Esophagus squamous epithelium (tissue), 5 donors: ENCODE measurements at regions not wholly inside any gene's neighbourhood (a gene's known extent, or its start where the extent isn't known, plus 50 kb on each side); places are given as distances from the start of the nearest gene placed in this dataset.

Experiments
- DNase-seq: peaks from one replicate; lab custom pipeline; 2025; lab: John Stamatoyannopoulos, UW
- H3K27ac ChIP-seq, 4 donors: fragments of 200-600 bp; sonication (generic); one replicate each; pipeline ENCODE4 v1.5.1; 2016 to 2019; ENCODE audit warnings: mild to moderate bottlenecking in 1 of 4
- H3K27me3 ChIP-seq, 4 donors: fragments of 200-600 bp; sonication (generic); 1 replicate in 3 of 4; 2 replicates in 1 of 4; pipeline versions ENCODE4 v1.5.1 to v1.6.0; 2017 to 2021; ENCODE audit warnings: antibody characterized with exemption in 1 of 4
- H3K36me3 ChIP-seq, 3 donors: fragments of 200-600 bp; sonication (generic); one replicate each; pipeline ENCODE4 v1.5.1; 2016 to 2019
- H3K4me1 ChIP-seq, 3 donors: fragments of 200-600 bp; sonication (generic); one replicate each; pipeline ENCODE4 v1.5.1; 2017 to 2019
- H3K4me3 ChIP-seq, 4 donors: fragments of 200-600 bp; sonication (generic); 1 replicate in 3 of 4; 2 replicates in 1 of 4; pipeline ENCODE4 v1.5.1; 2016 to 2019; ENCODE audit warnings: mild to moderate bottlenecking in 2 of 4, moderate library complexity in 1 of 4
- H3K9me3 ChIP-seq, 3 donors: fragments of 200-600 bp; sonication (generic); one replicate each; pipeline ENCODE4 v1.5.1; 2016 to 2019
- POLR2A ChIP-seq, 4 donors: fragments of 450-650 bp; IDR thresholded peaks; one replicate each; pipeline ENCODE4 v1.6.1; 2017; ENCODE audit warnings: antibody characterized with exemption in 4 of 4, mild to moderate bottlenecking in 4 of 4, moderate library complexity in 3 of 4
- WGBS, 2 donors: methylation state at CpG; one replicate each; pipeline ENCODE4 v1.1.5; 2018; 5-methylcytosine and 5-hydroxymethylcytosine counted together
- intact Hi-C: fragments of 100-400 bp; cut with DNase I; formaldehyde crosslinking; loops from one replicate; pipeline ENCODE4 v1.15.0; 2022
- TF ChIP-seq, protein P1 (sequence below), 6 experiments: fragments of 450-650 bp in 4 of 6; fragments of 200-600 bp in 2 of 6; sonication (generic) in 2 of 6; IDR thresholded peaks; one replicate each; pipeline ENCODE4 v1.5.1; 2016 to 2019; ENCODE audit warnings: antibody characterized with exemption in 6 of 6, mild to moderate bottlenecking in 4 of 6, moderate library complexity in 4 of 6
- donor health status: DM: yes; HTN: yes; CAD: no.

GRCh38 chr17:72239548-72239947, 118.7 kb downstream of the SOX9 start:
- DNase-seq: no peak
- H3K27ac ChIP-seq: no peak overlapping the region
- H3K36me3 ChIP-seq: no peaks in the 10 kb centered on the region
- TF ChIP-seq POLR2A (IDR thresholded peaks at IDR 0.05): no peak
- peaks cover 0 to 7% (median 6%) of the 10 kb centered on the region in 3 donors for H3K9me3 ChIP-seq
- intact Hi-C loops: no loop called here
- no peaks in the 10 kb centered on the region for H3K4me1 ChIP-seq
- H3K27me3 ChIP-seq: peaks cover 0 to 25% (median 0%) of the 10 kb centered on the region in 4 donors
- WGBS, 2 donors: 90 to 94% methylated on average over 4 to 5 of the region's 5 CpGs
- H3K4me3 ChIP-seq: no peak overlapping the region

GRCh38 chr17:72240333-72240732, 119.5 kb downstream of the SOX9 start:
- no peaks in the 10 kb centered on the region for H3K36me3 ChIP-seq
- TF ChIP-seq, protein P1, sequence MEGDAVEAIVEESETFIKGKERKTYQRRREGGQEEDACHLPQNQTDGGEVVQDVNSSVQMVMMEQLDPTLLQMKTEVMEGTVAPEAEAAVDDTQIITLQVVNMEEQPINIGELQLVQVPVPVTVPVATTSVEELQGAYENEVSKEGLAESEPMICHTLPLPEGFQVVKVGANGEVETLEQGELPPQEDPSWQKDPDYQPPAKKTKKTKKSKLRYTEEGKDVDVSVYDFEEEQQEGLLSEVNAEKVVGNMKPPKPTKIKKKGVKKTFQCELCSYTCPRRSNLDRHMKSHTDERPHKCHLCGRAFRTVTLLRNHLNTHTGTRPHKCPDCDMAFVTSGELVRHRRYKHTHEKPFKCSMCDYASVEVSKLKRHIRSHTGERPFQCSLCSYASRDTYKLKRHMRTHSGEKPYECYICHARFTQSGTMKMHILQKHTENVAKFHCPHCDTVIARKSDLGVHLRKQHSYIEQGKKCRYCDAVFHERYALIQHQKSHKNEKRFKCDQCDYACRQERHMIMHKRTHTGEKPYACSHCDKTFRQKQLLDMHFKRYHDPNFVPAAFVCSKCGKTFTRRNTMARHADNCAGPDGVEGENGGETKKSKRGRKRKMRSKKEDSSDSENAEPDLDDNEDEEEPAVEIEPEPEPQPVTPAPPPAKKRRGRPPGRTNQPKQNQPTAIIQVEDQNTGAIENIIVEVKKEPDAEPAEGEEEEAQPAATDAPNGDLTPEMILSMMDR (IDR thresholded peaks at IDR 0.05): no peak
- no peak for TF ChIP-seq POLR2A (IDR thresholded peaks at IDR 0.05)
- WGBS, 2 donors: 51 to 58% methylated on average over 3 of the region's 3 CpGs
- DNase-seq: no peak
- no peak overlapping the region for H3K27ac ChIP-seq
- intact Hi-C loops: no loop called here
- no peak overlapping the region for H3K4me3 ChIP-seq
- peaks cover 0 to 17% (median 0%) of the 10 kb centered on the region in 4 donors for H3K27me3 ChIP-seq
- peaks cover 0 to 7% (median 6%) of the 10 kb centered on the region in 3 donors for H3K9me3 ChIP-seq
- H3K4me1 ChIP-seq: no peaks in the 10 kb centered on the region

GRCh38 chr17:72244494-72244893, 123.7 kb downstream of the SOX9 start:
- no peaks in the 10 kb centered on the region for H3K4me1 ChIP-seq
- H3K9me3 ChIP-seq: peaks cover 0 to 7% (median 6%) of the 10 kb centered on the region in 3 donors
- DNase-seq: no peak
- WGBS, 2 donors: 69 to 76% methylated on average over 4 of the region's 4 CpGs
- TF ChIP-seq POLR2A (IDR thresholded peaks at IDR 0.05): no peak
- TF ChIP-seq, protein P1 (IDR thresholded peaks at IDR 0.05): no peak
- H3K27me3 ChIP-seq: no peaks in the 10 kb centered on the region
- intact Hi-C loops: no loop called here
- no peak overlapping the region for H3K4me3 ChIP-seq
- H3K36me3 ChIP-seq: no peaks in the 10 kb centered on the region
- H3K27ac ChIP-seq: no peak overlapping the region

GRCh38 chr17:72244956-72245355, 124.1 kb downstream of the SOX9 start:
- Histone ChIP-seq H3K36me3 (no peaks in the 10 kb centered on the region), H3K4me3 (no peak overlapping the region), H3K4me1 (no peaks in the 10 kb centered on the region), H3K9me3 (peaks cover 0 to 7% (median 6%) of the 10 kb centered on the region in 3 donors), H3K27me3 (no peaks in the 10 kb centered on the region), H3K27ac (no peak overlapping the region)
- intact Hi-C loops: no loop called here
- WGBS, 2 donors: 93 to 100% methylated on average over 2 of the region's 2 CpGs
- TF ChIP-seq, protein P1 (IDR thresholded peaks at IDR 0.05): no peak
- TF ChIP-seq POLR2A (IDR thresholded peaks at IDR 0.05): no peak
- no peak for DNase-seq

DNA sequence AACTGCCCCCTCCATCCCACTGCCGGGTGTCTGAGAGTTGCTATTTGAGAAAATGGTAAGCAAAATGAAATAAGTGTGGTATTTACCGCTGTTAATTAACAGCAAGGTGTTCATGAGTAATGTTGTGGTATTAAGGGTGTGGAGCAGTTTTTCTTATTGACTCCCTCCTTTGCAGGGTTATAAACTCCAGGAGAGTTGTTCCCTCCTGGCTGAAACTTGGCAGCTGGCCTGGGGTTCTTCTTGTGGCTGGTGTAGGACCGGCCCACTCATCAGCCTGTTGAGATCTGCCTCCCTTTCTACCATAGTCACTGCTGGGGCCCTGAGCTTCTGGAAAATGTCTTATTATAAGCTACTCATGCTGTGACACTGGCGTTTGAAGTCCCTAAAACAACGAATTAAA, 128.6 kb downstream of the SOX9 start:
- H3K4me3 ChIP-seq: no peak overlapping the region
- H3K27me3 ChIP-seq: peaks cover 0 to 4% (median 0%) of the 10 kb centered on the region in 4 donors
- DNase-seq: no peak
- H3K9me3 ChIP-seq: peaks cover 0 to under 1% (median 0%) of the 10 kb centered on the region in 3 donors
- no peak overlapping the region for H3K27ac ChIP-seq
- no peaks in the 10 kb centered on the region for H3K4me1 ChIP-seq
- TF ChIP-seq POLR2A (IDR thresholded peaks at IDR 0.05): no peak
- TF ChIP-seq, protein P1 (IDR thresholded peaks at IDR 0.05): no peak
- intact Hi-C loops: no loop called here
- WGBS, 2 donors: 56 to 67% methylated on average over 5 of the region's 5 CpGs
- no peaks in the 10 kb centered on the region for H3K36me3 ChIP-seq

GRCh38 chr17:72250206-72250605, 129.4 kb downstream of the SOX9 start:
- no peak for DNase-seq
- no peaks in the 10 kb centered on the region for H3K4me1 ChIP-seq
- intact Hi-C loops: no loop called here
- TF ChIP-seq, protein P1 (IDR thresholded peaks at IDR 0.05): no peak
- no peak for TF ChIP-seq POLR2A (IDR thresholded peaks at IDR 0.05)
- no peaks in the 10 kb centered on the region for H3K36me3 ChIP-seq
- WGBS, 2 donors: 80 to 87% methylated on average over 1 of the region's 1 CpG
- H3K4me3 ChIP-seq: no peak overlapping the region
- H3K9me3 ChIP-seq: no peaks in the 10 kb centered on the region
- peaks cover 0 to 4% (median 0%) of the 10 kb centered on the region in 4 donors for H3K27me3 ChIP-seq
- no peak overlapping the region for H3K27ac ChIP-seq
